ENCODE measurements at regions not wholly inside any gene's neighbourhood (a gene's known extent, or its start where the extent isn't known, plus 50 kb on each side); places are given as distances from the start of the nearest gene placed in this dataset.

- Histone ChIP-seq H3K27ac (ENCODE audit: low read depth) (no peak overlapping the region), H3K4me2 (no peak overlapping the region), H3K4me1 (ENCODE audit: insufficient read depth) (no peaks in the 10 kb centered on the region), H3K79me2 (replicated peaks; ENCODE audit: insufficient read depth) (no peaks in the 10 kb centered on the region), H3F3A (replicated peaks; ENCODE audit: low read depth) (no peaks in the 10 kb centered on the region), H3K36me3 (ENCODE audit: insufficient read depth) (no peaks in the 10 kb centered on the region), H4K20me1 (replicated peaks; ENCODE audit: insufficient read depth) (no peaks in the 10 kb centered on the region), H2AFZ (no peak overlapping the region), H3K27me3 (ENCODE audit: insufficient read depth) (no peaks in the 10 kb centered on the region), H3K9me2 (ENCODE audit: insufficient read depth) (no peaks in the 10 kb centered on the region), H3K4me3 (no peak overlapping the region)
- no peaks in the 10 kb centered on the region for H3K36me3 Mint-ChIP-seq (ENCODE audit: low read depth)
- TF ChIP-seq NANOG (IDR thresholded peaks at IDR 0.05; ENCODE audit: borderline replicate concordance) (no peak), POLR2AphosphoS5 (IDR thresholded peaks at IDR 0.05; ENCODE audit: low read depth) (no peak), EZH2phosphoT487 (IDR thresholded peaks at IDR 0.05; ENCODE audit: unreplicated experiment) (no peak), EZH2 (IDR thresholded peaks at IDR 0.05; ENCODE audit: low read depth, unreplicated experiment) (no peak), JUNB (IDR thresholded peaks at IDR 0.05; ENCODE audit: unreplicated experiment) (no peak), ZNF114 (CRISPR knock-in tag; IDR thresholded peaks at IDR 0.05) (no peak), ZNF331 (CRISPR knock-in tag; IDR thresholded peaks at IDR 0.05; ENCODE audit: low read depth) (no peak), REST (IDR thresholded peaks at IDR 0.05; ENCODE audit: unreplicated experiment) (no peak)
- TF ChIP-seq, protein P1, sequence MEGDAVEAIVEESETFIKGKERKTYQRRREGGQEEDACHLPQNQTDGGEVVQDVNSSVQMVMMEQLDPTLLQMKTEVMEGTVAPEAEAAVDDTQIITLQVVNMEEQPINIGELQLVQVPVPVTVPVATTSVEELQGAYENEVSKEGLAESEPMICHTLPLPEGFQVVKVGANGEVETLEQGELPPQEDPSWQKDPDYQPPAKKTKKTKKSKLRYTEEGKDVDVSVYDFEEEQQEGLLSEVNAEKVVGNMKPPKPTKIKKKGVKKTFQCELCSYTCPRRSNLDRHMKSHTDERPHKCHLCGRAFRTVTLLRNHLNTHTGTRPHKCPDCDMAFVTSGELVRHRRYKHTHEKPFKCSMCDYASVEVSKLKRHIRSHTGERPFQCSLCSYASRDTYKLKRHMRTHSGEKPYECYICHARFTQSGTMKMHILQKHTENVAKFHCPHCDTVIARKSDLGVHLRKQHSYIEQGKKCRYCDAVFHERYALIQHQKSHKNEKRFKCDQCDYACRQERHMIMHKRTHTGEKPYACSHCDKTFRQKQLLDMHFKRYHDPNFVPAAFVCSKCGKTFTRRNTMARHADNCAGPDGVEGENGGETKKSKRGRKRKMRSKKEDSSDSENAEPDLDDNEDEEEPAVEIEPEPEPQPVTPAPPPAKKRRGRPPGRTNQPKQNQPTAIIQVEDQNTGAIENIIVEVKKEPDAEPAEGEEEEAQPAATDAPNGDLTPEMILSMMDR (conservative IDR thresholded peaks at IDR 0.05; ENCODE audit: low read depth in 2 of 2), result no peak
- TF ChIP-seq, protein P2, sequence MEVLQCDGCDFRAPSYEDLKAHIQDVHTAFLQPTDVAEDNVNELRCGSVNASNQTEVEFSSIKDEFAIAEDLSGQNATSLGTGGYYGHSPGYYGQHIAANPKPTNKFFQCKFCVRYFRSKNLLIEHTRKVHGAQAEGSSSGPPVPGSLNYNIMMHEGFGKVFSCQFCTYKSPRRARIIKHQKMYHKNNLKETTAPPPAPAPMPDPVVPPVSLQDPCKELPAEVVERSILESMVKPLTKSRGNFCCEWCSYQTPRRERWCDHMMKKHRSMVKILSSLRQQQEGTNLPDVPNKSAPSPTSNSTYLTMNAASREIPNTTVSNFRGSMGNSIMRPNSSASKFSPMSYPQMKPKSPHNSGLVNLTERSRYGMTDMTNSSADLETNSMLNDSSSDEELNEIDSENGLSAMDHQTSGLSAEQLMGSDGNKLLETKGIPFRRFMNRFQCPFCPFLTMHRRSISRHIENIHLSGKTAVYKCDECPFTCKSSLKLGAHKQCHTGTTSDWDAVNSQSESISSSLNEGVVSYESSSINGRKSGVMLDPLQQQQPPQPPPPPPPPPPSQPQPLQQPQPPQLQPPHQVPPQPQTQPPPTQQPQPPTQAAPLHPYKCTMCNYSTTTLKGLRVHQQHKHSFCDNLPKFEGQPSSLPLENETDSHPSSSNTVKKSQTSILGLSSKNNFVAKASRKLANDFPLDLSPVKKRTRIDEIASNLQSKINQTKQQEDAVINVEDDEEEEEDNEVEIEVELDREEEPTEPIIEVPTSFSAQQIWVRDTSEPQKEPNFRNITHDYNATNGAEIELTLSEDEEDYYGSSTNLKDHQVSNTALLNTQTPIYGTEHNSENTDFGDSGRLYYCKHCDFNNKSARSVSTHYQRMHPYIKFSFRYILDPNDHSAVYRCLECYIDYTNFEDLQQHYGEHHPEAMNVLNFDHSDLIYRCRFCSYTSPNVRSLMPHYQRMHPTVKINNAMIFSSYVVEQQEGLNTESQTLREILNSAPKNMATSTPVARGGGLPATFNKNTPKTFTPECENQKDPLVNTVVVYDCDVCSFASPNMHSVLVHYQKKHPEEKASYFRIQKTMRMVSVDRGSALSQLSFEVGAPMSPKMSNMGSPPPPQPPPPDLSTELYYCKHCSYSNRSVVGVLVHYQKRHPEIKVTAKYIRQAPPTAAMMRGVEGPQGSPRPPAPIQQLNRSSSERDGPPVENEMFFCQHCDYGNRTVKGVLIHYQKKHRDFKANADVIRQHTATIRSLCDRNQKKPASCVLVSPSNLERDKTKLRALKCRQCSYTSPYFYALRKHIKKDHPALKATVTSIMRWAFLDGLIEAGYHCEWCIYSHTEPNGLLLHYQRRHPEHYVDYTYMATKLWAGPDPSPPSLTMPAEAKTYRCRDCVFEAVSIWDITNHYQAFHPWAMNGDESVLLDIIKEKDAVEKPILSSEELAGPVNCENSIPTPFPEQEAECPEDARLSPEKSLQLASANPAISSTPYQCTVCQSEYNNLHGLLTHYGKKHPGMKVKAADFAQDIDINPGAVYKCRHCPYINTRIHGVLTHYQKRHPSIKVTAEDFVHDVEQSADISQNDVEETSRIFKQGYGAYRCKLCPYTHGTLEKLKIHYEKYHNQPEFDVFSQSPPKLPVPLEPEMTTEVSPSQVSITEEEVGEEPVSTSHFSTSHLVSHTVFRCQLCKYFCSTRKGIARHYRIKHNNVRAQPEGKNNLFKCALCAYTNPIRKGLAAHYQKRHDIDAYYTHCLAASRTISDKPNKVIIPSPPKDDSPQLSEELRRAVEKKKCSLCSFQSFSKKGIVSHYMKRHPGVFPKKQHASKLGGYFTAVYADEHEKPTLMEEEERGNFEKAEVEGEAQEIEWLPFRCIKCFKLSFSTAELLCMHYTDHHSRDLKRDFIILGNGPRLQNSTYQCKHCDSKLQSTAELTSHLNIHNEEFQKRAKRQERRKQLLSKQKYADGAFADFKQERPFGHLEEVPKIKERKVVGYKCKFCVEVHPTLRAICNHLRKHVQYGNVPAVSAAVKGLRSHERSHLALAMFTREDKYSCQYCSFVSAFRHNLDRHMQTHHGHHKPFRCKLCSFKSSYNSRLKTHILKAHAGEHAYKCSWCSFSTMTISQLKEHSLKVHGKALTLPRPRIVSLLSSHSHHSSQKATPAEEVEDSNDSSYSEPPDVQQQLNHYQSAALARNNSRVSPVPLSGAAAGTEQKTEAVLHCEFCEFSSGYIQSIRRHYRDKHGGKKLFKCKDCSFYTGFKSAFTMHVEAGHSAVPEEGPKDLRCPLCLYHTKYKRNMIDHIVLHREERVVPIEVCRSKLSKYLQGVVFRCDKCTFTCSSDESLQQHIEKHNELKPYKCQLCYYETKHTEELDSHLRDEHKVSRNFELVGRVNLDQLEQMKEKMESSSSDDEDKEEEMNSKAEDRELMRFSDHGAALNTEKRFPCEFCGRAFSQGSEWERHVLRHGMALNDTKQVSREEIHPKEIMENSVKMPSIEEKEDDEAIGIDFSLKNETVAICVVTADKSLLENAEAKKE (CRISPR knock-in tag; IDR thresholded peaks at IDR 0.05), result no peak
- H3K27me3 Mint-ChIP-seq (ENCODE audit: insufficient read depth, low read depth, poor library complexity), result no peaks in the 10 kb centered on the region
- peaks cover 5% of the 10 kb centered on the region; the same call in 2 of the 3 replicates for H3K4me1 Mint-ChIP-seq
- H3K27ac Mint-ChIP-seq, result no peak overlapping the region
- H3K4me3 Mint-ChIP-seq, result no peak overlapping the region
- no peaks in the 10 kb centered on the region for H3K9me3 Mint-ChIP-seq
- no peak for DNase-seq (ENCODE audit: low spot score)
- no peak for ATAC-seq
These were observed 121.0 kb upstream of the CXADR start for GRCh38 chr21:17391811-17392340.

Measured in GM23338 (cell line).